ENCODE measurements at regions not wholly inside any gene's neighbourhood (a gene's known extent, or its start where the extent isn't known, plus 50 kb on each side); places are given as distances from the start of the nearest gene placed in this dataset.

GRCh38 chr9:86642721-86643120 lies 288.5 kb upstream of the TUT7 start:
- Histone ChIP-seq H3K36me3 (no peaks in the 10 kb centered on the region), H3K4me1 (no peaks in the 10 kb centered on the region), H3K4me3 (no peak overlapping the region), H3K27ac (no peak overlapping the region), H3K9me3 (no peaks in the 10 kb centered on the region), H3K27me3 (no peaks in the 10 kb centered on the region)
- WGBS, 2 donors: 92 to 95% methylated on average over 5 of the region's 5 CpGs
- intact Hi-C loops (cut with DNase I): loop anchor here in 1 of 10 donors (10.0 kb wide), 1 partner anchor 222 kb away; no protein-coding TSS in a partner anchor
- TF ChIP-seq CTCF (IDR thresholded peaks at IDR 0.05): no peak
- DNase-seq (no peak), ATAC-seq (no peak)

- intact Hi-C loops (cut with DNase I): loop anchor here in 1 of 10 donors (10.0 kb wide), 1 partner anchor 223 kb away; no protein-coding TSS in a partner anchor
- WGBS, 2 donors: 93 to 96% methylated on average over 3 of the region's 3 CpGs
- DNase-seq: no peak
- no peak for ATAC-seq
- Histone ChIP-seq H3K27ac (no peak overlapping the region), H3K36me3 (no peaks in the 10 kb centered on the region), H3K4me1 (peaks cover 0 to 2% (median 0%) of the 10 kb centered on the region in 9 donors), H3K9me3 (no peaks in the 10 kb centered on the region), H3K27me3 (no peaks in the 10 kb centered on the region), H3K4me3 (no peak overlapping the region)
- no peak for TF ChIP-seq CTCF (IDR thresholded peaks at IDR 0.05)
Observed at GRCh38 chr9:86641970-86642369, 287.8 kb upstream of the TUT7 start.

GRCh38 chr9:86639899-86640379 lies 285.7 kb upstream of the TUT7 start:
- no peaks in the 10 kb centered on the region for H3K36me3 ChIP-seq
- TF ChIP-seq CTCF (IDR thresholded peaks at IDR 0.05): no peak
- DNase-seq (no peak), ATAC-seq (no peak)
- no peak overlapping the region for H3K27ac ChIP-seq
- peaks cover 0 to 2% (median 0%) of the 10 kb centered on the region in 9 donors for H3K4me1 ChIP-seq
- 91 to 97% methylated on average over 5 of the region's 5 CpGs for WGBS, 2 donors
- intact Hi-C loops (cut with DNase I): loop anchor here in 6 of 10 donors (5.0 to 10.0 kb wide), 4 partner anchors 155 to 685 kb away; no protein-coding TSS in a partner anchor
- H3K27me3 ChIP-seq: peaks cover 0 to 9% (median 0%) of the 10 kb centered on the region in 7 donors
- H3K4me3 ChIP-seq: no peak overlapping the region
- peaks cover 0 to 4% (median 0%) of the 10 kb centered on the region in 11 donors for H3K9me3 ChIP-seq

- no peak for TF ChIP-seq CTCF (IDR thresholded peaks at IDR 0.05)
- DNase-seq (no peak), ATAC-seq (no peak)
- peaks cover 0 to 10% (median 0%) of the 10 kb centered on the region in 11 donors for H3K9me3 ChIP-seq
- peaks cover 0 to 13% (median 2%) of the 10 kb centered on the region in 7 donors for H3K27me3 ChIP-seq
- no peaks in the 10 kb centered on the region for H3K36me3 ChIP-seq
- intact Hi-C loops (cut with DNase I): loop anchor here in 5 of 10 donors (5.0 to 10.0 kb wide), 3 partner anchors 154 to 686 kb away; no protein-coding TSS in a partner anchor
- WGBS, 2 donors: 97 to 100% methylated on average over 2 of the region's 2 CpGs
- H3K4me3 ChIP-seq: no peak overlapping the region
- peaks cover 0 to 2% (median 0%) of the 10 kb centered on the region in 9 donors for H3K4me1 ChIP-seq
- H3K27ac ChIP-seq: no peak overlapping the region
Observed at GRCh38 chr9:86639287-86639686, 285.1 kb upstream of the TUT7 start.

All from heart right ventricle (tissue), 16 donors.